COR-L47 (cell line): ENCODE measurements at regions not wholly inside any gene's neighbourhood (a gene's known extent, or its start where the extent isn't known, plus 50 kb on each side); places are given as distances from the start of the nearest gene placed in this dataset.
A peak's percentile ranks its signal among the peaks of the same experiment; 100 is the strongest.
"Not testable (repeated sequence)": the region's sequence is repeated elsewhere in the genome, so short reads cannot be mapped to it uniquely, and the experiment has no call there.

Source experiments
- DNase-seq: peaks from one replicate; lab custom pipeline; 2025; lab: John Stamatoyannopoulos, UW

DNA sequence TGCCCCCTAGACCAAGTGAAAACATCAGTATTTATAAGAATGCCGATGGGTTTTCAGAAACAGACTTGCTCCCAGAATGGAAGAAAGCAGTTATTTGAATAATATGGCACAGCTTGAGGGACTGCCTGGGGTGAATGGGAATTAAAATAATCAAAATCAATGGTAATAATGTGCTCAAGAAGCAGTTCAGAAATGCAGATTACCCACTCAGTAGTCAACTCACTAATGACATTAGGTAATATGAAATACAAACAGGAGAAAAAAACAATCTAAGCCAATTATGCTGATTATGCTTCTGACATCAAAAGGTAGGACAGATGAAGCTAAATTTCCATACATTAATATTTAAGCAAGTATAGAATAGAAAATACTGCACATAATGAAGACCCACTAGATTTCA, 179.3 kb downstream of the ENC1 start:
- DNase-seq, result no peak

DNA sequence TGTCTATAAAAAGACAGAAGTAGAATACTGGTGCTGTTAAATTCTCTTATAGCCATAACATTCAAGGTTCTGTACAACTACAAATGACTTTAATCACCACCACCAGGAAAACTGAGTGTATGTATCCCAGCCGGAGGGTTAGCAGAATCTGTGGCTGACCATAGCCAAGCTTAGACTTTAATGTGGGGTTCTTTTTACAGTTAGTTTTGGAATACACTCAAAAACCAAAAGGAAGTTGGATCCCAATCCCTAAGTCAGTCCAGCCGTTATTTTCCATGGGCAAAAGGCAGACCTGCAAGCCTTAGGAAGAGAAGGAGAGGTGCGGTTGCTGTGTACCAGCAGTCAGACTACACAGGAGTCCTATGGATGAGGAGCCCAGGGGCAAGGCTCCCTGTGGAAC, 179.8 kb downstream of the ENC1 start:
- no peak for DNase-seq

DNA sequence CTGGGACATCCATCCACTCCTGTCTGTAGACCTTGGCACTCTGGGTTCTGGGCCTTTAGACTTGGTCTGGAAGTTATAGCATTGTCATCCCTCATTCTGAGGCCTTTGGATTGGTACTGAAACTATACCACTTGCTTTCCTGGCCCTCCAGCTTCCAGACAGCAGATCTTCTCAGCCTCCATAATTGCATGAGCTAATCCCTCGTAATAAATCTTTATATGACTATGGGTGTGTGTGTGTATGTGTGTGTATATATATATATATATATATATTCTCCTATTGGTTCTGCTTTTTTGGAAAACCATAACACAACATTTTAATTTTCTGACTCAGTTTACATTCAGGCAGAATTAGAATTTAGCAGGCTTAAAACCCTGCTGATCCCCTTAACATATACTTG, 180.5 kb downstream of the ENC1 start:
- no peak for DNase-seq

DNA sequence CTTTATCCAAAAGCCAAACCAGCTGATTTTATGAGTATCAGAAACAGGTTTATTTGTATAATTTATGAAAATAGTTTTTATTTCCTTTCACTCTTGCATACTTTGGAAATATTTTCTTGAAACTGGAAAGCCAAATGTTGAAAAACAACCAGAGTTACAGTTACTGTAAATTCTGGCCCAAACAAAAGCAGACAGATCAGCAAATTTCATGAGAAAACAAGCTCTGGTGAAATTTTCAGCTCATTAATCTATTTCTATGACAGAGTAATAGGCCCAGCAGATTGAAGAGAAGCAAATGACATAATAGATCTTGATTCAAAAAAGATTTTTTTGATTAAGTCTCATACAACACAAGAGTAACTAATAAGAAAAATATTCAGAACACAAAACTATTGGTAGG, 182.7 kb downstream of the ENC1 start:
- DNase-seq, result no peak

DNA sequence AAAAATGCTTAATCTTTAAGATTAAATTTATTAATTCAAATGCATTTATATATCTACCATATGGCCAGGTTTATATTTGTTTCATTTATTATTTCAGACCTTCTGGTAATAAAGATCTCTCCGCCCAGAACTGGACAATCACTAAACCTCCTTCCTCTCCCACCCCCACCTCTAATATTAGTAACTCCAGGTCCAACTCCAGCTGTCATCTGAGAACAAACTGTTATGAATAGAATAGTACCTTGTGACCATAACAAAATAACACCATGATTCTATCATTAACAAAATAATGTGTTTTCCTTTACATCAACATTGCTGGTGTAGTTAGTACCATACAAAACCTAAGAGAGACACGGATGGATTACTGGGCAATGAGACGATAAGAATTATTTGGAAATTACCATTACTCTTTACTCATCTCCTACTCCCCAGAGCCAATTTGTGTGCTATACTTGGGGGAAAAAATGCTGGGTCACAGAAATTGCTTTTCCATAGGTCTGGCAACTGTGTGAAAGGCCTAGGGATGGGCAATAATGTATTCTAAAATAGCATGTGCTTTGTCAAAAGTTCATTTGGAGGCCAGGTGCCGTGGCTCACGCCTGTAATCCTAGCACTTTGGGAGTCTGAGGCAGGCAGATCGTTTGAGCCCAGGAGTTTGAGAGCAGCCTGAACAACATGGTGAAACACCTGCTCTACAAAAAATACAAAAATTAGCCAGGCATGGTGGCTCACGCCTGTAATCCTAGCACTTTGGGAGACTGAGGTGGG, 186.1 kb downstream of the ENC1 start:
- DNase-seq, result no peak

- no peak for DNase-seq
These were observed 187.7 kb downstream of the ENC1 start for GRCh38 chr5:74452856-74453255.

- no peak for DNase-seq
These were observed 190.4 kb downstream of the ENC1 start for GRCh38 chr5:74450095-74450494.

GRCh38 chr5:74446725-74447241, 193.7 kb downstream of the ENC1 start:
- no peak for DNase-seq

DNA sequence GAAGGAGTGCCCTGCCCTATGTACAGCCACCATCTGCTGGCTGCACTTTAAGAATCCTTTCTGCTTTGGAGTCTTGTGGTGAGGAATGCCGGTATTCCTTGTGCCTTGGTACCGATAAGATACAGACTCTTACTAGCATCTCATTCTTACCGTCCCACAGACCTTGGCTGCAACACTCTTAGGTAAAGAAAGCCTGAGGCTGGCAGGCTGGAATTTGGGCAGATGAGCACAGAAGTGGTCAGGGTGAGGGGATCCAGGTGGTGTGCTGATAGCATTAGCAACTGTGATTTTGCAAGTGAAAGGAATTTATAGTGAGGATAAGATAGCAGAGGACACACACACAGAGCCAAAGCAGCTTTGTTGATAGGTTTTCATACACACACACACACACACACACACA, 198.1 kb downstream of the ENC1 start:
- DNase-seq, result no peak

DNA sequence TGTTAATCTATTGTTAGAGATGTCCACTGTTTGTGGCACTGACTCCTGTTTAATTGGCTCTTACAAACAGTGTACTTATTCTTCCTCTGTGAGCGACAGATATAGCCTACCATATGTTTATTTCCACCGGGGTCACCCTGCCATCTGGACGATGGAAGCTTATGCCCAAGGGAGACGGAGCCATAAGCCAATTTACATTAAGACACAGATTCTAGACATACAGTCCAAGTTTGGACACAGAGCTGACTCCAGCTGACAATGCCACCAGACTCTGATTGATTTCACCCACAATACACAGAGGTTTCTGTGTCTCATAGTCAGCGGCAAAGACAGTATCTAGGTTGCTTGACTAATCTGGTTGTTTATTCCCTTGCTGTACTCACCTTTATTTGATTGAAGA, 198.9 kb downstream of the ENC1 start:
- DNase-seq, result no peak

DNA sequence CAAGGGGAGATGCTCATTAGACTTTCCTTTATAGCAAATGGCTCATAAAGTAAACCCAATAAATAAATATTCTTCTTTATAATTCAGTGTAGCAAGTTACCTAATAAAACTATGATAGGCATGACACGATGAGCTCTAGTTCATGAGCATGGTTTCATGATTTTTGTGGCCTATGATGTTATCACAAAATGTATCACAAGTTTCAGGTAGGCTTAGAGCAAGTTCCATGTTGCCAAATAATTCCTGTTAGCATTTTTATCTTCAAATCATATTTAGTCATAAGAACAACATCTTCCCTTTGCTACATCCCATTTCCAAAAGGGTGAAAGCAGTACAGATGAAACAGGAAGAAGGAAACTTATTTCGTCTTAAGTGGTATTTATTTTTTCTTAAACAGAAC, 200.2 kb downstream of the ENC1 start:
- DNase-seq, result no peak

DNA sequence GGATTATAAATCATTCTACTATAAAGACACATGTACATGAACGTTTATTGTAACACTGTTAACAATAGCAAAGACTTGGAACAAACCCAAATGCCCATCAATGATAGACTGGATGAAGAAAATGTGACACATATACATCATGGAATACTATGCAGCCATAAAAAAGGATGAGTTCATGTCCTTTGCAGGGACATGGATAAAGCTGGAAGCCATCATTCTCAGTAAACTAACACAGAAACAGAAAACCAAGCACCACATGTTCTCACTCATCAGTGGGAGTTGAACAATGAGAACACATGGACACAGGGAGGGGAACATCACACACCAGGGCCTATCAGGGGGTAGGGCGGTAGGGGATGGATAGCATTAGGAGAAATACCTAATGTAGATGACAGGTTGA, 202.7 kb downstream of the ENC1 start:
- not testable (repeated sequence) for DNase-seq

DNA sequence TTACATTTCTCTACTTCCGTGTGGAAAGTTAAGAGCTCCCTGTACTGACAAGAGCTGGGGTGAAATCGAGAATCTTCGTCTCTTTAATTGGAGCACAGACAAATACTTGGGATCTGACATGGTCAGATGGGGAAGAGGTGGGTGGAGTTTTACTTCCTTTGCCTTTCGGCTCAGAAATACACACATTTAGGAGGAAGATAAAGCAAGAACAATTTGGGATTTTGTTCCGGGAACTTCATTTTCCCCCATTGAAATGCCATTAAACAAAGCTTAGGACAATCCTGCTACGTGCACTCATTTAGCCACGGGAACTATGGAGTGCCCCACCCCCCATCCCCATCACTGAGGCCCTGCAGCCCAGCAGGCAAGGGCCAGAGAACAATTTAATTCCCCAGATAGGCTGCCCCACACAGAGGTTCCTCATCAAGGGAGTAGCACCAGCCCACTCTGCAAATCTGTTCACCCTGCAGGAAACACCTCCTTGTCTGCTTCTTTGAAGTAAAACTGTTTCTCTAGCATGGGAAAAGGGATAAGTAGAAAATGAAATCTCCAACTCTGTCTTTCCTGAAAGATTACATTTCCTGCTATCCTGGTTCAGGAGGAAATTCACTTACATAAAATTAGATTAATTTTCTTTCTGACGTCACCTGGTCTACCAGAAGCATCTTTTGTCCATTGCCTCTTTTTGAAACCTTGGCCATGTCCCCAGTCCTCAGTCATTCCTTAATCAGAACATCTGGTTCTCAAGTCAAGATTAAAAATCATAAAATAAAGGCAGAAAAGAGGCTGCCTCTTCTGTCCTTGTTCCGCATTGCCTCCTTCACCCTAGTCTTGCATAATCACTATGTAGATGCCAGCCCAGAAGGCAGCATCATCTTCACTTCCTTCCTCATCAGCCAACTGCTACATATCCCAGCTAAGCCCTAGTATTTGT, 206.4 kb downstream of the ENC1 start:
- no peak for DNase-seq

DNA sequence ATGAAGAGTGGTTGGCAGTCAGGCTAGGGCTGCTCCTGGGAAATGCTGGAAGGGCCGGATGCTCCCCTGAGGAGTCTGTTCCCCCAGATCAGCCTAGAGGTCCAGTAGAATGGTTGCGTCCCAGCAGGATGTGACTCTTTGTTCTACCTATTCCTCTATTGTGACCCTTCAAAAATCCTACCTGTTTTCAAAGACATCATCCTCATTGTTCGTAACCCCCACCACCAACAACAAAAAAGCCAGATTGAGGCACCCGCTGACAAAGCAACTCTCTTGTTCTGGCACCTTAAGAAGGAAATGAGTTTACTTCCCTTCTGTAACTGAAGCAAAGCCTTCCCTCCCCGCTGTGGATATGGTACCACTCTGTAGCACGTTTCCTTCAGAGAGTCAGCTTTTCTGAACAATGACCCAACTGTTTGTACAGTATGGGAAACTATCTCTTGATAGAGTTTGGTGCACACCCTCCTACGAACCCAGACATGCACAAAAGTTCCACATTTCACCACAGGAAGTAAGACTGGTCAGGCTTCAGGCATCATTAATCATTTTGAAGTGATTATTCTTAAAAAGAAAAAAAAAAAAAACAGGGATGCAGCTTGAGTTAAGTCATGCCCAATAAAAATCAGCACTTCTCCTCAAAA, 207.2 kb downstream of the ENC1 start:
- DNase-seq, result no peak

DNA sequence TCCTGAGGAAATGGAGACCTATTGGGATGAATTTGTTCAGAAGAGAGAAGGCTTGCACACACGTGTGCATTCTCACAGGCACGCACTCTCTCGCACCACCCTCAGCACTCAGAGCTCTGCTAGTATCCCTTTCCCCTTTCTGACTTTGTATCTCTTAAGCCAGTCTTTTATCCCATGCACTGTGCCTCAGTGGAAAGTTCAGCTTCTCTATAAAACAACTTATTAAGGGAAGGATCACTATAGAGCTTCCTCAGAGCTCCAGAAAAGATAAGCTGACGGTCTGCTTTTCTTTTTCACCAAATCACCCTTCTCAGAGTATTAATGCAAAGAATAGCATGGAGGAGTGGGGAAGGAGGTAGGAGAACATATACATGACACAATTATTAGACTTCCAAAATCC, 207.8 kb downstream of the ENC1 start:
- DNase-seq, result no peak

DNA sequence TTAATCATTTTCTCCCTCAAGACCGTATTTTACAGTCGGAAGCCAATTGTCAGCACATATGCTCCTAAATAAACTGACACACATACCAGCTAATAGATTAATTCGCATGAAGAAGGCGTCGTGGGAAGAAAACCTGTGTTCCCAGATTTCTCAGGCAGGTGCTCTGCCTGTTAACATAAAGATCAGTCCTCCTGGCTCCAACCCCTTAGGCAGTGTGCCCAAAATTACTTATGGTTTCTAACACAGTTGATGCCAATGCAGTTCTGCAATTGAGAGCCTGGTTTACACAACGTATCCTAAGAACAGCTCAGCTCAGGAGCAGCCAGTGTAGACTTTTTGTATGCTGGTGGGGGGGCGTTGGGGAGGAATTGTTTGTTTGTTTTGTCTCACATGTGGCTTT, 208.3 kb downstream of the ENC1 start:
- peak; percentile 64 for DNase-seq

DNA sequence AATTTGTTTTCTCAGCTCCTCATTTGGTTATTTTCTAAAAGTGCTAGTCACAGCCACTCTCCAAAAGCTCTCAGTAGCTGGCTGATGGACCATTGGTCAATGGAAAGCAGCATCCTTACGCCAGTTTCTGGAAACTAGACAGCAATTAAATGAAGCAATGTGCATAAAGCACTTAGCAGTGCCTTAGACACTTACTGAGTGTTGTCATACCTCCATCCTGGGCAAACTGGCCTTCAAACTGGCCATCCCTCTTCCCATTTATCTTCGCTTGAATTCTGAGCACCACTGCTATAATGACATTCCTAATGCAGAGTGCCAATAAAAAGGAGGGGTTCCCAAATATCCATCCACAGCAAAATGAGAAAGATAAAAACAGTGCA, 209.2 kb downstream of the ENC1 start:
- no peak for DNase-seq

- no peak for DNase-seq
These were observed 209.8 kb downstream of the ENC1 start for GRCh38 chr5:74430631-74431289.

DNA sequence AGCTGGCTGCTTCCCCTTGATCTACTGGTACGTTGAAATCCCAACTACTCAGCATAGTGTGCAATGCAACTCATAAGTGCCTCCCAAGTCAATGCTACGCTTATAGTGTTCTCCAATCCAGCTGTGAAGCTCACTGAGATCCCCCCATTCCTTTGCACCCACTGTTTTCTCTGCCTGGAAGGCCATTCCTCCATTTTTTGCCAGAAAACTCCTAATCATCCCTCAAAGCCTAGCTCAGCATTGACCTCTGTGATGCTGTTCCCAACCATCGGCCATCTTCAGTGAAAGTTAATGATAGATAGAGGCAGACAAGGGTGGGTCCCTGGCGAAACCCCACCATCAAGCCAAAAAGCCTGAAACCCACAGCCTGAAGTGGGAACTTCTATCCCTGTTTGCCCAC, 211.0 kb downstream of the ENC1 start:
- no peak for DNase-seq

DNA sequence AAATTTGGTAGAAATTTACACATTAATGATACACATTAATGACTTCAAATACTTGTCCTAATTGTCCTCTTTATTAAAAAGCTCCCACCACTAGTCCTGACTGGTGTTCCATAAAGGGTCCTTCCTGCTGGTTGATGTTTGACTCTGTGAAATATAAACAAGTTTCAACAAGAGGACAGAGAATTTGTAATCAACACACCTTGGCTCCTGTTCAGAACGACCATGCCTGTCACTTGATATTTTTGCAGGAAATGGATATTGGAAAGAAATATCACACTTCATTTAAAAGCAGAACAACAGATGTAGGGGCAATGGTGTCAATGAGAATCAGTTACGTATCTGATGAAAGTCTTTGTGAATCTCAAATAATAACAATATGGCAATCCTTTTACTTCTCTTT, 211.7 kb downstream of the ENC1 start:
- DNase-seq, result no peak

- DNase-seq, result no peak
These were observed 212.3 kb downstream of the ENC1 start for GRCh38 chr5:74428275-74428674.

GRCh38 chr5:74426506-74426905, 214.0 kb downstream of the ENC1 start:
- DNase-seq, result no peak
